ENCODE measurements at regions not wholly inside any gene's neighbourhood (a gene's known extent, or its start where the extent isn't known, plus 50 kb on each side); places are given as distances from the start of the nearest gene placed in this dataset.

DNA sequence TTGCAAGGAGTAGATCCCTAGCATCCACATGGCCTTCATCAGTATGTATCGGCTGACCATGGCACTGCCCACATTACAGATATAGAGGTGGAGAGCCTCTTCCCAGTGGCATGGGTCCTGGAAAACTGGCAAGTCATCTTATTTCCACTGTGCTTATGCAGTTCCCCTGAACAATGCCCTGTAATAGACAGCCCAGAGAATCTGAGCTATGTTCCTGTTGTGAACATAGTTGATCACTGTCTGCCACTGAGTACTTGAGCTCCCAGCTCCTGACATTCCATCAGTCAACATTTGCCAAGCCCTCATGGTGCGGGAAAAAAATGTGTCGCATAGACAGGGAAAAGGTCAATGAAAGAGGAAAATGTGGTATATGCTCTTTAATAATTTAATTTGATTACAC lies 861.9 kb downstream of the CDY2B start:
- TF ChIP-seq, protein P1, sequence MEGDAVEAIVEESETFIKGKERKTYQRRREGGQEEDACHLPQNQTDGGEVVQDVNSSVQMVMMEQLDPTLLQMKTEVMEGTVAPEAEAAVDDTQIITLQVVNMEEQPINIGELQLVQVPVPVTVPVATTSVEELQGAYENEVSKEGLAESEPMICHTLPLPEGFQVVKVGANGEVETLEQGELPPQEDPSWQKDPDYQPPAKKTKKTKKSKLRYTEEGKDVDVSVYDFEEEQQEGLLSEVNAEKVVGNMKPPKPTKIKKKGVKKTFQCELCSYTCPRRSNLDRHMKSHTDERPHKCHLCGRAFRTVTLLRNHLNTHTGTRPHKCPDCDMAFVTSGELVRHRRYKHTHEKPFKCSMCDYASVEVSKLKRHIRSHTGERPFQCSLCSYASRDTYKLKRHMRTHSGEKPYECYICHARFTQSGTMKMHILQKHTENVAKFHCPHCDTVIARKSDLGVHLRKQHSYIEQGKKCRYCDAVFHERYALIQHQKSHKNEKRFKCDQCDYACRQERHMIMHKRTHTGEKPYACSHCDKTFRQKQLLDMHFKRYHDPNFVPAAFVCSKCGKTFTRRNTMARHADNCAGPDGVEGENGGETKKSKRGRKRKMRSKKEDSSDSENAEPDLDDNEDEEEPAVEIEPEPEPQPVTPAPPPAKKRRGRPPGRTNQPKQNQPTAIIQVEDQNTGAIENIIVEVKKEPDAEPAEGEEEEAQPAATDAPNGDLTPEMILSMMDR (IDR thresholded peaks at IDR 0.05; ENCODE audit: insufficient read depth, low read depth, low read length, missing control alignments) = no peak
- DNase-seq (ENCODE audit: low read depth) = no peak
- no peak overlapping the region for H3K4me3 ChIP-seq (ENCODE audit: low read length)

- TF ChIP-seq, protein P1 (IDR thresholded peaks at IDR 0.05; ENCODE audit: insufficient read depth, low read depth, low read length, missing control alignments) = no peak
- no peak for DNase-seq (ENCODE audit: low read depth)
- H3K4me3 ChIP-seq (ENCODE audit: low read length) = no peak overlapping the region
These were observed 886.5 kb downstream of the CDY2B start for GRCh38 chrY:16993551-16993950.

DNA sequence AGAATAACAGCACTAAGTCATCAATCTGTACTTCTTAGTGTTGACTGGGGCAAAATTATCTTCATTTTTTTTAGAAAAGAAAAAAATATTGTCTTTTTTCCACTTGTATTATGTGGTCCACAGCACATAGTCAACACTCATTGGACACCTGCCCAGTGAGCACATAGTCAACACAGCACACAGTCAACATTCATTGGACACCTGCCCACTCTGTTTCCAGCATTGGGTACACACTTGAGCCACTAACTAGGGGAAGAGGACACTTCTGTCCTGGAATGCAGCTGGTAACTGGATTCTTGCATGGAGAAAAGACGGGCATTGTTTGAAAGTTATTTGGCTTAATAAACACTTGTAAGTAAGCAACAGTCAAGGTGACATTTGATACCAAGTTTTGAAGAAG lies 898.2 kb downstream of the CDY2B start:
- no peak for DNase-seq (ENCODE audit: low read depth)
- TF ChIP-seq, protein P1 (IDR thresholded peaks at IDR 0.05; ENCODE audit: insufficient read depth, low read depth, low read length, missing control alignments) = no peak
- no peak overlapping the region for H3K4me3 ChIP-seq (ENCODE audit: low read length)

- DNase-seq (ENCODE audit: low read depth) = no peak
- TF ChIP-seq, protein P1 (IDR thresholded peaks at IDR 0.05; ENCODE audit: insufficient read depth, low read depth, low read length, missing control alignments) = no peak
These were observed 920.9 kb downstream of the CDY2B start for GRCh38 chrY:16959071-16959470.

GRCh38 chrY:16947221-16947620 lies 932.8 kb downstream of the CDY2B start:
- TF ChIP-seq, protein P1 (IDR thresholded peaks at IDR 0.05; ENCODE audit: insufficient read depth, low read depth, low read length, missing control alignments) = no peak
- DNase-seq (ENCODE audit: low read depth) = no peak
- no peak overlapping the region for H3K4me3 ChIP-seq (ENCODE audit: low read length)

More at GRCh38 chrY:16959071-16959470, 920.9 kb downstream of the CDY2B start:
- no peak overlapping the region for H3K4me3 ChIP-seq (ENCODE audit: low read length)

Measured in epithelial cell of esophagus (primary cell).